Medulla oblongata (tissue), 1 donor: ENCODE measurements at regions not wholly inside any gene's neighbourhood (a gene's known extent, or its start where the extent isn't known, plus 50 kb on each side); places are given as distances from the start of the nearest gene placed in this dataset.
"Not testable (repeated sequence)": the region's sequence is repeated elsewhere in the genome, so short reads cannot be mapped to it uniquely, and the experiment has no call there.

Experiments
- DNase-seq: peaks from one replicate; pipeline ENCODE4 v3.0.0-alpha.2; 2015; ENCODE audit errors: extremely low spot score

- DNase-seq = no peak
Measured at GRCh38 chr9:99628285-99628684, 193.4 kb upstream of the NR4A3 start.

GRCh38 chr9:99628849-99629620, 192.7 kb upstream of the NR4A3 start:
- DNase-seq = peak; percentile 5

- DNase-seq = no peak
Measured at GRCh38 chr9:99632349-99633038, 189.2 kb upstream of the NR4A3 start.

GRCh38 chr9:99633265-99633664, 188.4 kb upstream of the NR4A3 start:
- no peak for DNase-seq

- no peak for DNase-seq
Measured at GRCh38 chr9:99634186-99634585, 187.5 kb upstream of the NR4A3 start.

- DNase-seq = no peak
Measured at GRCh38 chr9:99635032-99635431, 186.7 kb upstream of the NR4A3 start.

GRCh38 chr9:99637641-99638040, 184.0 kb upstream of the NR4A3 start:
- DNase-seq = no peak

GRCh38 chr9:99638971-99639370, 182.7 kb upstream of the NR4A3 start:
- no peak for DNase-seq

- DNase-seq = no peak
Measured at GRCh38 chr9:99647604-99648003, 174.1 kb upstream of the NR4A3 start.

- DNase-seq = no peak
Measured at GRCh38 chr9:99650187-99650874, 171.4 kb upstream of the NR4A3 start.

GRCh38 chr9:99660191-99660636, 161.5 kb upstream of the NR4A3 start:
- peak; percentile 76 for DNase-seq

GRCh38 chr9:99663297-99663696, 158.4 kb upstream of the NR4A3 start:
- no peak for DNase-seq

- DNase-seq = no peak
Measured at GRCh38 chr9:99663856-99664255, 157.8 kb upstream of the NR4A3 start.

GRCh38 chr9:99666571-99666970, 155.1 kb upstream of the NR4A3 start:
- DNase-seq = no peak

GRCh38 chr9:99670886-99671285, 150.8 kb upstream of the NR4A3 start:
- DNase-seq = not testable (repeated sequence)

GRCh38 chr9:99677281-99677680, 144.4 kb upstream of the NR4A3 start:
- no peak for DNase-seq

- DNase-seq = no peak
Measured at GRCh38 chr9:99678566-99678965, 143.1 kb upstream of the NR4A3 start.

GRCh38 chr9:99680191-99680590, 141.5 kb upstream of the NR4A3 start:
- DNase-seq = no peak

GRCh38 chr9:99681113-99681512, 140.6 kb upstream of the NR4A3 start:
- DNase-seq = no peak

- DNase-seq = no peak
Measured at GRCh38 chr9:99682378-99682777, 139.3 kb upstream of the NR4A3 start.

GRCh38 chr9:99682870-99683269, 138.8 kb upstream of the NR4A3 start:
- DNase-seq = no peak

- peak; percentile 78 for DNase-seq
Measured at GRCh38 chr9:99690573-99690972, 131.1 kb upstream of the NR4A3 start.

GRCh38 chr9:99693888-99694287, 127.8 kb upstream of the NR4A3 start:
- no peak for DNase-seq
